SHP77 treated with DMSO at 0.1 percent for 48 hours (cell line): ENCODE measurements at regions not wholly inside any gene's neighbourhood (a gene's known extent, or its start where the extent isn't known, plus 50 kb on each side); places are given as distances from the start of the nearest gene placed in this dataset.
A peak's percentile ranks its signal among the peaks of the same experiment; 100 is the strongest.
"Not testable (repeated sequence)": the region's sequence is repeated elsewhere in the genome, so short reads cannot be mapped to it uniquely, and the experiment has no call there.

Experiments
- DNase-seq: peaks from one replicate; lab custom pipeline; 2025; lab: John Stamatoyannopoulos, UW

DNA sequence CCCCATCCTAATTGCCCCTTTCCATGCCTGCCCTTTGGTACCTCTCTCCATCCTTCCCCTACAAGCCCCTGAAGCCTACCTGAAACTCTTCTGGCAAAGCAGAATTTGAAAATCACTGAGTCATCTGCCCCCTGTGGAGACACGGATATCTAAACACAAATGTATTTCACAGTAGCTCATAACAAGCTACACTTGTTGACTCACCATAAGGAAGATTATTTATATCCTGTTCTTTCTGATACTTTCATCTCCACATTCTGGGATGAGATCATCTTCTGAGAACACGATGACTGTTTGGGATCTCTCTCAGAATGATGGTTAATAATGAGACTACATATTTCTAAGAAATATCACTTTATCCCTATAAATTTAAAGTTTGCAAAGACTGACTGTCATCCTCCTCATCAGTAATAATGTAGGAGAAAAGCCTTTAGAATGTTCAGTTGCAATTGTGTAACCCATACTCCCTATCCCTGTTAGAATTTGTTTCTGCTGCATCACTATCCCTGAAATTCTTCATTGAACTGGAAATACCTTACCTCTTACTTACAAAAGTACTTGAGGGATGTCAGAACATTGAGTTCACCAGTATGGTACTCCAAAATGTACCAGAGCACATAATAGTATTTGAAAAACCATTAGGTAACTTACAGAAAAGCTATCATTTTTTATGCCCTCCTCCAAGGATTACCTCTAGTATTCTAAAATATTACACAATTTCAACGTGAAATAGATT, 116.1 kb upstream of the IL12A start:
- DNase-seq, result no peak

DNA sequence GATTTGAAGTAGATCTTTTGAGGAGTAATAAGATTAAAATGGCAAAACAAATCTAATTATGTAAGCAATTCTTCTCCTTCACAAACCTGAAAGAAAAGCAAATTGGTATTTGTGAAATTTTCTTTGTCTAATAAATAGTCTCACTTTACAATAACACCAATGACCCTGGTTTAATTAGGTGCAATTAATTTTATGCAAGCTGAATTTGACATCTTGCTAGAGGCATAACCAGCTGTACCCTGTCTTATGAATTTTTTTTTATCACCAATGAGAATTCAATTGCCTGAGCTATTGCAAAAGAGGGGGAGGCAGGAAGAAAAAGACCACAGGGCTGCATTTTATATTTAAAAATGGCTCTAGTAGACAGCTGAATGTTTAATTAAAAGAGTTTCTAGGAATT, 113.5 kb upstream of the IL12A start:
- DNase-seq, result no peak

- no peak for DNase-seq
Measured at GRCh38 chr3:159877924-159878323, 110.7 kb upstream of the IL12A start.

GRCh38 chr3:159879146-159879545, 109.5 kb upstream of the IL12A start:
- no peak for DNase-seq

DNA sequence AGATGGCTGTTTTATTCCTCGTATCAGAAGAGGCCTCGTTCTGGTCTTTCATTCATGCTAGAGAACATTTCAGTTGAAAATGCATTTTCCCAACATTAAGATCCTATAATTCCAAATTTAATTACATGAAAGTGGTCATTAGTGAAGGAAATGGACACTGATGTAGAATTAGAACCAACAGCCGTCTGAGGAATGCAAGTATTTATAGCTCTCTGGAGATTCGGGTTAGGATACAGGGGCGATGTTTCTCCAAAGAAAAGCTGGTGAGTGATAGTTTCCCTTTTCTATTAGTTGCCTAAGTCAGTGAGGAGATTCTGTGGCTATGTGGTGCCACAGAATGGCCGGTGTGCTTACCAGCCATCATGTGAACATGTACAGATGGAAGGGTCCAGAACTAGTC, 109.0 kb upstream of the IL12A start:
- no peak for DNase-seq

GRCh38 chr3:159881208-159881607, 107.4 kb upstream of the IL12A start:
- no peak for DNase-seq

DNA sequence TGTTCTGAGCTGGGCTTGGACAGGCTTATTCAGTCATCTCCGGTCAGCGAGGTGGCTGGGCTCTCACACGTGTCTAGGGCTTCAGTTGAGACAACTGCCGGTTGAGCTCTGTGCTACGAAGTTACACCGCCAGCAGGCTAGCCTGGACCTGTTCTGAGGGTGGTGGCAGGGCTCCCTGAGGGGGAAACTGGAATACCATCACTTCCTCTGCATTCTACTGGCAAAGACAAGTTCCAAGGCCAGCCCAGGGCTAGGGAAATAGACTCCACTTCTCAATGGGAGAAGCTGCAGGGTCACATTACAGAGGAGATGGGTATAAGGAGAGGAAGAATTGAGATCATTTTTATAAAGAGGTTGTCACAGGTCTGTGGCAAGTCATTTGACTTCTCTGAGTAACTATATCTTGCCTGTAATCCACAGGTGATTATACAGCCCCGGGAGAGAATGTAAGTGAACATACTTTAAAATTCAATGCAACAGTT, 106.8 kb upstream of the IL12A start:
- peak; percentile 56 for DNase-seq

DNA sequence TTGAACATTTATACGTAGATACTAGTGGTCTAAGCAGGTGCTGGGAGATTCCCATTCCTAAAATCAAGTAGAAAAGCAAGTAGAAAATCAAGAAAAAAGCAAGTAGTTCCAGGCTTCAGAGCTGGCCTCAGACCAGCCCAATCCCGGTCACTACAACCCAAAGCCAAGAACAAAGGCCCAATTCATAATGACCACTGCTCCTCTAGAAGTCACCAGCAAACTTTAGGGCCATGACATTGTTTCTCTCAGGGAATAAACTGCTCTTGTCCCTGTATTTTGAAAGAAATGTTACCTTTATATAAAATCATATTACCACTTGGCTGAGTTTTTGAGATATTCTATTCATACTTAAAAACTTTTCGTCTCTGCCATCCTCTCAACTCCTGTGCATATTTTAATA, 106.3 kb upstream of the IL12A start:
- no peak for DNase-seq

GRCh38 chr3:159882790-159883779, 105.5 kb upstream of the IL12A start:
- peak; percentile 40 for DNase-seq

DNA sequence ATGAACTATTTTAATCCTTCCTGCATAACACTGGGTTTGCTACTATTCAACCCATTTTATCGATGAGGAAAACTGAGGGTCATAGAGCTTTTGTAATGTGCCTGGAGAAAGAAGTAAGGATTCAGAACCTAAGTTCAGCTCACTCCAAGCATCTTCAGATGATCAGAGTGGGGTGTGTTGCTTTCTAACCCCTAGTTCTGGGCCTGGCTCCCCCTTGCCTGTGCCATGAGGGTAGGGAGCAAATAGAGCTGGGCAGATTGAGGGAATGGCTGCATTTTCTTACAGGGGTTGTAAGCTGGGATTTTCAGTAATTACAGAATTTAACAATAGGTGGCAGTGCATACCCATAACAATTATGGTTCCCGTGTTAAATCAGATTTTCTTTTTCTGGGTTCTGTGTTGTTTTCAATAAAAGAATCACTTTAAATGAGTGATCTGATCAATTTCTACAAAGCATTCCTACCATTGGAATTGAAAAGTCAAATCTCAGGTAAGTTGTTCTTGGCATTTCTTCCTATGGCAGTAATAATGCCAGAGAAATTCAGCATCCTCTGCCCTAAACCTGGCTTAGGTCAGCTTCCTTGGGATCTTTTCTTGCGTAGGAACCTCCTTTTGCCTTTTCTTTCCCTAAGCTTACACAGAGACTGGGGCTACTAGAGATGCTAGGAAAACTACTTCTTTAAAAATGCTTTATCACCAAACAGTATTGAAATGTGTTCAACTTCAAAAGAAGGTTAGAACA, 103.8 kb upstream of the IL12A start:
- peak; percentile 29 for DNase-seq

GRCh38 chr3:159886050-159886449, 102.6 kb upstream of the IL12A start:
- no peak for DNase-seq

DNA sequence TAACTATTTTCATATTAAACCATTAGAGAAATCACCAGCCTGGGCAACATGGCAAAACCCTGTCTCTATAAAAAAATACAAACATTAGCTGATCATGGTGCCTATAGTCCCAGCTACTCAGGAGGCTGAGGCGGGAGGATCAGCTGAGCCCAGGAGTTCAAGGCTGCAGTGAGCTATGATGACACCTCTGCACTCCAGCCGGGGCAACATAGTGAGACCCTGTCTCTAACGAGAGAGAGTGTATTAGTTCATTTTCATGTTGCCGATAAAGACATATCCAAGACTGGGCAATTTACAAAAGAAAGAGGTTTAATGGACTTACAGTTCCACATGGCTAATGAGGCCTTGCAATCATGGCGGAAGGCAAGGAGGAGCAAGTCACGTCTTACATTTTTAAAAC, 102.1 kb upstream of the IL12A start:
- DNase-seq, result not testable (repeated sequence)

DNA sequence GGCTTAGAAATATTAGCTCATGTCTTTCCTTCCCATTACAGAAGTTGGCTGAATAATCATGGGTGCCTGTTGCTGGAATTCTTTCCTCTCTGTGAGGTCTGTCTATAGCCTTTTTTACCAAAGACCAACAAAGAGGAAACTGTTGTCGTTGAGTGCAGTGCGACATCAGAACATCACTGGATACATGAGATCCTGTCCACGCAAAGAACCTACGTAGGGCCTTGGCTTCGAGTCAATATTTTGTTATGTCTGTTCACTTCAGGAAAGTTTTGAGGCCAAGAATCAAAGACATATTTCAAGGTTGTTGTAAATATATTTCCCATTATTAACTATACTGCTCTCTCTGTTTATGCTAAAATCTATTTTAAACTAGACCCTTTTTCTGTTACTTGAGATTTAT, 101.5 kb upstream of the IL12A start:
- DNase-seq, result no peak

- no peak for DNase-seq
Measured at GRCh38 chr3:159887911-159888310, 100.7 kb upstream of the IL12A start.

DNA sequence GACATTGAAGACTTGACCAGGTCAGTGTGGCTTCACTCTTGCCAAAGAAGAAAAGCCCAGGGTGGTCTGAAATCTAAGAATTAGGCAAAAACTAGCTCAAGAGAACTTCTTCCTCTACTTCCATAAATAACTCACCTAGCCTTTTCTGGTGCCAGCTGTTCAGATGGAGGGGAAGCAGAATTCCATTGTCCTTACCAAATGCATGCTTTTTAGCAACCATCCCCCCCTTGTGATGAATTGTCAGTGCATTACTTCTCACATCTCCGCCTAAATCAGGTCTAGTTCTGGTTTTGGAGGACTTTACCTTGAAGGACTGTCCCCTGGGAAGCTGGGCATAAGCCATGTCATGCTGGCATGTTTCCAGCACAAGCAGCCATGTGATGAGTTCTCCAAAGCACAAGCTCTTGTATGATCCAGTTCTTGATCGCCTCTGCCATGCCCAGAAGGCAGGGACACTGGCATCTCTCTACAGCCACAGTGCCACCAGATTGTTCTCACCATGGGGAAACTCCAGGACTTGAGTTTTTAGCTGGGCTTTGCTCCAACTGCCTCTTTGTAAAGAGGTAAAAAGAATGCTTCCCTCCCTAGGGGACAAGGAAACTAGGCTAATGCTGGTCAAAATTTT, 96.4 kb upstream of the IL12A start:
- no peak for DNase-seq

DNA sequence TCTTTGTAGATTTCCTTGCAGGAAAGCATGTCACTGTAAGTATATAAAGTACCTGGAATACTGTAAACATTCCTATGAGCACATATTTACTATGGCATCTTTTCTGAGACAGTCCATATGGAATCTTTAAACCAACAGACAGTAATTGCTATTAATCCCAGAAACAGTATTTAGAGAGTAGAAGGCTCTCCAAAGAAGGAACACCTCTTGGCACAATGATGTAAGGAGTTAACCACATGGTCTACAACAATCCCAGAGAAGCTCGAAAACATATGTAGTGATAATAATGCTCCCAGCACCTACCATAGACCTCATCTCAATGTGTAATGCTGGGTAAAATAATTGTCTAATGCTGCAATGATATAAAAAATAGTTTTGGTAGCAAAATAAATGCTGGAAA, 95.8 kb upstream of the IL12A start:
- DNase-seq, result no peak

GRCh38 chr3:159894386-159894785, 94.2 kb upstream of the IL12A start:
- DNase-seq, result no peak

- DNase-seq, result no peak
Measured at GRCh38 chr3:159895430-159895829, 93.2 kb upstream of the IL12A start.

DNA sequence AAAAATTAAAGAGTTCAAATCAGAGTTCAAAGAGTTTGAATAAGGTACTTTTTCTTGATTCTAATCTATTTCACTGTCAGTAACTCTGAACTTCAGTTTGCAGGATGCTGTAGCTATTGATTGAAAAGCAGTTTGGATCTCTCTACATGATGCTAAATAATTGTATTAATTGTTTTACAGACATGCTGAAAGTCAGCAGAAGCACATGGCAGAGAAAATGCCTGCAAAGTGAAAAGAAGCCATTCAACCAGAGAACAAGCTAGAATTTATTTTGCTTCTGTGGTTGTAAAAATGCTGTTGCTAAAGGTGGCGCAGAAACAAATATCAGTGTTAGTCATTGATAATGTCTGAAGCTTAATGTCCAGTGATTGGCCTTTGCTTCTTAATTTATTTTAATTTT, 92.1 kb upstream of the IL12A start:
- no peak for DNase-seq

DNA sequence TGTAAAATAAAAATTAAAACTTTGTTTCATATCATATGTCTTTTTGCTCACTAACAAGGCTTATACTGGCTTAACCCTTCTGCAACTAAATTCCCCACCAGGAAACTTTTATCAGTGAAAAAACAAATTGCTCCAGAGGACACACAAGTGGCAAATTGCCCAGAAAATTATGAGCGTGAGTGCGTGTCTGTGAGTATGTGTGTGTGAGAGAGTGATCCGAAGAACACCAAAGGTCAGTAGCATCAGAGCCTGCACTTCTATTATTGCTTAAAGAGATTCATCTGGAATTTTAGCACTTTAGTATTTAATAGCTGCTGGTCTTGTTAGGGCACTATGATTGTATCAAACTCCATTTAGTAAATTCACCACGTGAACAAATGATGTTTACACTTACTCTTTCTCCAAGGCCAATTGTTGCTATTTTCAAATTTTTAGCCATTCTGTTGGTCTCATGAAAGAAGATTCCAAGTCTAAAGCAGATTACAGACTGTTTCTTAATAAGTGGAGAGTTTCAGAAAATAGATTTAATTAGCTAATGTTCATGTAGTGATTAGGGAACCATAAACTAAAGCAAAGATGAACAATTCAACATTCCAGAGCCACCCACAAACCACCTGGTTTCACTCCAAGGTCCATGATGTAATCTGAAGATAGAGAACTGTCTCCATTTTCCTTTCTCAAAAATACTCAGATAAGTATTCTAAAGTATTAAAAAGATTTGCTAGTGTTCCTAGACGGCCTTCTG, 91.1 kb upstream of the IL12A start:
- no peak for DNase-seq

- DNase-seq, result no peak
Measured at GRCh38 chr3:159898147-159898546, 90.5 kb upstream of the IL12A start.
